Cardiac muscle cell (in vitro differentiated cells and primary cell): ENCODE measurements at regions not wholly inside any gene's neighbourhood (a gene's known extent, or its start where the extent isn't known, plus 50 kb on each side); places are given as distances from the start of the nearest gene placed in this dataset.

ENCODE experiments used
- DNase-seq, 2 donors: peaks; one replicate each; pipeline versions ENCODE4 v3.0.0 to v3.0.0-alpha.2; 2010 to 2017; ENCODE audit warnings: low read depth in 1 of 2, low spot score in 1 of 2
- H3K27ac ChIP-seq: fragments of 200-600 bp; sonication (generic); 2 replicates; pipeline ENCODE4 v1.5.1; 2016
- H3K27me3 ChIP-seq: fragments of 200-600 bp; sonication (generic); 2 replicates; pipeline ENCODE4 v1.6.0; 2016; ENCODE audit warnings: control low read depth
- H3K36me3 ChIP-seq: fragments of 200-600 bp; sonication (generic); 2 replicates; pipeline ENCODE4 v1.5.1; 2016; ENCODE audit warnings: control low read depth
- H3K4me1 ChIP-seq: fragments of 200-600 bp; sonication (generic); 2 replicates; pipeline ENCODE4 v1.8.1; 2017; ENCODE audit warnings: low read depth, mild to moderate bottlenecking, mixed run types
- H3K4me3 ChIP-seq: fragments of 200-600 bp; sonication (generic); 2 replicates; pipeline ENCODE4 v1.5.1; 2016; ENCODE audit warnings: mild to moderate bottlenecking
- H3K9me3 ChIP-seq: fragments of 200-600 bp; sonication (generic); 2 replicates; pipeline ENCODE4 v1.5.1; 2017; ENCODE audit warnings: low read depth, mild to moderate bottlenecking, control low read depth
- CTCF ChIP-seq: IDR thresholded peaks from 2 replicates; pipeline ENCODE4 v1.5.1; 2012; ENCODE audit warnings: low read depth, mild to moderate bottlenecking, low read length

- Histone ChIP-seq H3K4me1 (peaks cover 3% of the 10 kb centered on the region), H3K4me3 (no peak overlapping the region), H3K36me3 (no peaks in the 10 kb centered on the region), H3K27me3 (no peaks in the 10 kb centered on the region), H3K27ac (no peak overlapping the region), H3K9me3 (no peaks in the 10 kb centered on the region)
- peak in 1 of 2 donors; percentile 34 for DNase-seq
- no peak for TF ChIP-seq CTCF
Observed at GRCh38 chr15:88745065-88745464, 58.2 kb upstream of the ACAN start.

- DNase-seq, result peak in 1 of 2 donors; percentile 58
Observed at GRCh38 chr15:88745696-88746095, 57.5 kb upstream of the ACAN start.

GRCh38 chr15:88746451-88746850 is 56.8 kb upstream of the ACAN start:
- Histone ChIP-seq H3K4me3 (no peak overlapping the region), H3K27ac (no peak overlapping the region), H3K9me3 (no peaks in the 10 kb centered on the region), H3K4me1 (peaks cover 3% of the 10 kb centered on the region), H3K36me3 (no peaks in the 10 kb centered on the region), H3K27me3 (no peaks in the 10 kb centered on the region)
- no peak for TF ChIP-seq CTCF
- no peak for DNase-seq

More at GRCh38 chr15:88745696-88746095, 57.5 kb upstream of the ACAN start:
- Histone ChIP-seq H3K27ac (no peak overlapping the region), H3K4me1 (peaks cover 3% of the 10 kb centered on the region), H3K27me3 (no peaks in the 10 kb centered on the region), H3K36me3 (no peaks in the 10 kb centered on the region), H3K4me3 (no peak overlapping the region), H3K9me3 (no peaks in the 10 kb centered on the region)
- no peak for TF ChIP-seq CTCF

- TF ChIP-seq CTCF, result no peak
Observed at GRCh38 chr15:88747111-88747510, 56.1 kb upstream of the ACAN start.

GRCh38 chr15:88747631-88748030 is 55.6 kb upstream of the ACAN start:
- H3K27me3 ChIP-seq, result no peaks in the 10 kb centered on the region
- no peaks in the 10 kb centered on the region for H3K36me3 ChIP-seq
- H3K4me1 ChIP-seq, result peaks cover 3% of the 10 kb centered on the region
- no peaks in the 10 kb centered on the region for H3K9me3 ChIP-seq
- DNase-seq, result no peak
- no peak for TF ChIP-seq CTCF
- H3K27ac ChIP-seq, result no peak overlapping the region
- H3K4me3 ChIP-seq, result no peak overlapping the region

More at GRCh38 chr15:88747111-88747510, 56.1 kb upstream of the ACAN start:
- no peaks in the 10 kb centered on the region for H3K27me3 ChIP-seq
- H3K4me3 ChIP-seq, result no peak overlapping the region
- no peak for DNase-seq
- no peak overlapping the region for H3K27ac ChIP-seq
- H3K9me3 ChIP-seq, result no peaks in the 10 kb centered on the region
- no peaks in the 10 kb centered on the region for H3K36me3 ChIP-seq
- H3K4me1 ChIP-seq, result peaks cover 3% of the 10 kb centered on the region

GRCh38 chr15:88748081-88748480 is 55.2 kb upstream of the ACAN start:
- no peak overlapping the region for H3K4me3 ChIP-seq

More at GRCh38 chr15:88748081-88748480, 55.2 kb upstream of the ACAN start:
- no peaks in the 10 kb centered on the region for H3K9me3 ChIP-seq
- no peaks in the 10 kb centered on the region for H3K36me3 ChIP-seq
- H3K4me1 ChIP-seq, result peaks cover 3% of the 10 kb centered on the region
- H3K27me3 ChIP-seq, result no peaks in the 10 kb centered on the region
- no peak overlapping the region for H3K27ac ChIP-seq
- TF ChIP-seq CTCF, result no peak
- DNase-seq, result no peak
